Aorta (tissue), 5 donors: ENCODE measurements at regions not wholly inside any gene's neighbourhood (a gene's known extent, or its start where the extent isn't known, plus 50 kb on each side); places are given as distances from the start of the nearest gene placed in this dataset.
A peak's percentile ranks its signal among the peaks of the same experiment; 100 is the strongest.

Experiments
- ATAC-seq: fragments of 200-7000 bp; cut with Tn5 transposase; one replicate; pipeline ENCODE4 v1.9.1; 2022; ENCODE audit warnings: moderate library complexity; ENCODE audit not compliant: low FRiP score
- DNase-seq, 2 donors: peaks; one replicate each; pipeline ENCODE4 v3.0.0-alpha.2; 2020
- H3K27ac ChIP-seq, 2 donors: one replicate each; pipeline ENCODE4 v1.5.1; 2013; ENCODE audit warnings: low read length in 2 of 2, mild to moderate bottlenecking in 2 of 2, moderate library complexity in 2 of 2, control low read depth in 1 of 2, inconsistent platforms in 1 of 2, low read depth in 1 of 2
- H3K27me3 ChIP-seq, 2 donors: one replicate each; pipeline ENCODE4 v1.6.1; 2013; ENCODE audit warnings: control low read depth in 1 of 2, low read length in 1 of 2, mild to moderate bottlenecking in 1 of 2, moderate library complexity in 1 of 2; ENCODE audit not compliant: insufficient read depth in 2 of 2, control insufficient read depth in 1 of 2
- H3K36me3 ChIP-seq, 2 donors: one replicate each; pipeline ENCODE4 v1.6.1; 2013; ENCODE audit warnings: control low read depth in 1 of 2, low read length in 1 of 2, mild to moderate bottlenecking in 1 of 2; ENCODE audit not compliant: insufficient read depth in 2 of 2, control insufficient read depth in 1 of 2
- H3K4me1 ChIP-seq, 2 donors: one replicate each; pipeline ENCODE4 v1.6.1; 2013; ENCODE audit warnings: low read length in 2 of 2, control low read depth in 1 of 2, mild to moderate bottlenecking in 1 of 2, moderate library complexity in 1 of 2; ENCODE audit not compliant: insufficient read depth in 2 of 2, control insufficient read depth in 1 of 2
- H3K4me3 ChIP-seq, 2 donors: one replicate each; pipeline ENCODE4 v1.5.1; 2013; ENCODE audit warnings: low read length in 2 of 2, control low read depth in 1 of 2, mild to moderate bottlenecking in 1 of 2
- H3K9me3 ChIP-seq: one replicate; pipeline ENCODE4 v1.6.1; 2013; ENCODE audit warnings: mild to moderate bottlenecking, low read length; ENCODE audit not compliant: control insufficient read depth
- WGBS, 2 donors: extraction: QIAGEN DNeasy Blood & Tissue Kit; methylation state at CpG; one replicate each; pipeline ENCODE4 v1.1.7; 2013; 5-methylcytosine and 5-hydroxymethylcytosine counted together
- intact Hi-C, 2 donors: fragments of 100-400 bp; cut with DNase I; formaldehyde crosslinking; loops; one replicate each; pipeline versions ENCODE4 v1.14.2 to v1.15.0; 2022
- donor health status: healthy with polysubstance abuse.
- donor health status: Bipolar disorder and iron deficiency.
- donor health status: DM: no; HTN: no; CAD: no.
- donor health status: DM: no; HTN: no; CAD: no.
- donor health status: DM: yes; HTN: yes; CAD: no.

DNA sequence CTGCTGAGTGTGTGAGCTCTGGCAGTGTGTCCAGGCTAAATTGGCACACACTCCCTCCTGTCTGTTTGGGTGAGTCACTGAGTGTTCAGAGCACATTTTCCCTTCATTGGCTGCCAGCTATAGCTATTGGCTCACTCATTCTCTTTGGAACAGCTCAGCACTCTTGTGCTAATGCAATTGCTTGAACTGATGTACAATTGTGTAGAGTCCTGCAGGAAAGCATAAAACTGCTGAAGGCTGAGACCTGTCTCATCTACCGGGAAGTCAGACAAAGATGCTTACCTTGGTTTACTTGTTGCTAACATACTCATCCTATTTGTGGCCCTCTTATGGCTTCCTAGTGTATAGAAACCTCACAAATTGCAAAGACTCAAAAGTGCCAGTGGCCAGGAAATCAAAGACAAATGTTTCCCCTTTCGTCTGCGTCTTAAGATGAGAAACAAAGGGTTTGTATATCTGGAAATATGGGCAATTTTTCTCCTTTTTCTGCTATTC, 351.0 kb downstream of the BCKDHB start:
- peaks cover 0 to 2% of the 10 kb centered on the region in 2 donors for H3K36me3 ChIP-seq
- peaks cover 2 to 4% of the 10 kb centered on the region in 2 donors for H3K4me1 ChIP-seq
- DNase-seq (peak; percentile 78 to 80), ATAC-seq (peak; percentile 92)
- H3K9me3 ChIP-seq, result no peaks in the 10 kb centered on the region
- no peak overlapping the region for H3K4me3 ChIP-seq
- no peak overlapping the region for H3K27ac ChIP-seq
- intact Hi-C loops, result no loop called here
- no peaks in the 10 kb centered on the region for H3K27me3 ChIP-seq
- 2 to 11% methylated on average over 3 of the region's 3 CpGs for WGBS, 2 donors

DNA sequence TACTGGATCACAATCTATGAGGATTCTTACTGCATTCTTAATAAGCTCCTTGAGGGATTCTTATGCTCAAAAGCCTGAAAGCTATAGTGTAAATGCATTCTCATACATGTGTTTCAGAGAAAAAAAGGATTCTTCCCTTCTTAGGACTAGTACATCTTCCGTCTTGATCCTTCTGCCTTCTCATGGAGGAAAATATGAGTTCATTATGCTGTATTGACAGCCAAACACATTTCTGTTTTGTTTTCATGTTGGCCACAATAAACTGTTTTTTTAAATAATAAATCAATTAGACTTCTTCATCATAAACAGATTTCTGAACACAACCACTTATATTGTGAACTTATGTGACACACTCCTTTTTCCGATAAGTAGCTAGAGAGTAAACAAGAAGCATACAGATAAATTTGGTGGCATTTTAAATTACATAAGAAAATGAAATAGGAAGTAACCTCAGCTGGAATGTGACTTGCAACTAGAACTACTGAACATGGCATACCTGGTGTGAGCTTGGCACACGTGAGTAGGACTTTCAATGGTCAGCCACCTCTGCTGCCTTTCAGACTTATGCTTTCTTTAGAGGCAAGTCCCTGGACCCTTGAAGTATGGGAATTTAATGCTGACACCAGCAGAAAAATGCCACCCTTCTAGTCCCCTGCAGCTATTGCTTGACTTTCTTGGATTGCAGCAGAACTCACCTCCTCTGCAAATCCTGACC, 350.4 kb downstream of the BCKDHB start:
- Histone ChIP-seq H3K9me3 (no peaks in the 10 kb centered on the region), H3K36me3 (peaks cover 0 to 2% of the 10 kb centered on the region in 2 donors), H3K27ac (no peak overlapping the region), H3K4me1 (peaks cover 2 to 4% of the 10 kb centered on the region in 2 donors), H3K27me3 (no peaks in the 10 kb centered on the region), H3K4me3 (no peak overlapping the region)
- DNase-seq (no peak), ATAC-seq (no peak)
- intact Hi-C loops, result no loop called here
- 70 to 71% methylated on average over 3 of the region's 3 CpGs for WGBS, 2 donors

DNA sequence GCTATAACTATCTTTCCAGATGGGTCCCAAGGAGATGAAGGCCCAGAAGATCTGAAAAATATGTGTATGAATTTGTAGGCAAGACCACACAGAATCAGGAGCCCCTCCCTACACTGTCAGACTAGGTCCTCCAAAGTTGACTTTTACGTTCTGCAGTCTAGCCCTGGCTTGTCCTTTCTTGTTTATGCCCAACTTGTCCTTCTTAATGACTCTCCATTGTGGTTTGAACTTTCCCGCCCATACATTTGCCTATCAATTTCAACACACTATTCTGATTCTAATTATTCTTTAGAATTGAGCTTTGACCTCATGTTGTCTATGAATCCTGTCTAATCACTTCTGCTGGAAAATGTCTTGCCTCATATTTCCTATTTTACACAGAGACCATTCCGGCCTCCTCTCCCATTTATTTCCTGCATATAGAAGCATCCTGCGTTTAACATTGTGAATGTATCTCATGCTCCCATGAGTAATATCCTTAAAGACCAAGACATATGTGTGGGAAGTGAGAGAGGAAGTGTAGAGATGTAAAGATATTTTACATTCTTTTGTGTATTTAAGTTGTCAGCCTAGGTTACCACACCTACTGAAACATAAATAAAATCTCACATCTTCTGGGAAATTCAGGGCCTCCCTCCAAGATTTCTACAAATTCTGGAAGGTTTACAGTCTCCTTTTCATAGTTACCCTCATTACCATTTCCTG, 348.3 kb downstream of the BCKDHB start:
- 94 to 96% methylated on average over 4 of the region's 4 CpGs for WGBS, 2 donors
- intact Hi-C loops, result no loop called here
- Histone ChIP-seq H3K4me1 (peaks cover 2 to 4% of the 10 kb centered on the region in 2 donors), H3K36me3 (peaks cover 0 to 2% of the 10 kb centered on the region in 2 donors), H3K27ac (no peak overlapping the region), H3K9me3 (no peaks in the 10 kb centered on the region), H3K27me3 (no peaks in the 10 kb centered on the region), H3K4me3 (no peak overlapping the region)
- no peak for ATAC-seq
- DNase-seq, result no peak

GRCh38 chr6:80454197-80454596, 347.7 kb downstream of the BCKDHB start:
- Histone ChIP-seq H3K4me3 (no peak overlapping the region), H3K9me3 (no peaks in the 10 kb centered on the region), H3K27ac (no peak overlapping the region), H3K36me3 (peaks cover 0 to 2% of the 10 kb centered on the region in 2 donors), H3K4me1 (peaks cover 2 to 4% of the 10 kb centered on the region in 2 donors), H3K27me3 (no peaks in the 10 kb centered on the region)
- ATAC-seq (no peak), DNase-seq (no peak)
- intact Hi-C loops, result no loop called here
- WGBS, 2 donors, result 17 to 21% methylated on average over 1 of the region's 1 CpG

GRCh38 chr6:80449726-80450125, 343.3 kb downstream of the BCKDHB start:
- H3K36me3 ChIP-seq, result peaks cover 0 to 4% of the 10 kb centered on the region in 2 donors
- ATAC-seq (no peak), DNase-seq (no peak)
- H3K4me3 ChIP-seq, result no peak overlapping the region
- intact Hi-C loops, result no loop called here
- no peaks in the 10 kb centered on the region for H3K27me3 ChIP-seq
- WGBS, 2 donors, result 4 to 7% methylated on average over 1 of the region's 1 CpG
- H3K27ac ChIP-seq, result no peak overlapping the region
- H3K4me1 ChIP-seq, result no peaks in the 10 kb centered on the region
- peaks cover 3% of the 10 kb centered on the region for H3K9me3 ChIP-seq

DNA sequence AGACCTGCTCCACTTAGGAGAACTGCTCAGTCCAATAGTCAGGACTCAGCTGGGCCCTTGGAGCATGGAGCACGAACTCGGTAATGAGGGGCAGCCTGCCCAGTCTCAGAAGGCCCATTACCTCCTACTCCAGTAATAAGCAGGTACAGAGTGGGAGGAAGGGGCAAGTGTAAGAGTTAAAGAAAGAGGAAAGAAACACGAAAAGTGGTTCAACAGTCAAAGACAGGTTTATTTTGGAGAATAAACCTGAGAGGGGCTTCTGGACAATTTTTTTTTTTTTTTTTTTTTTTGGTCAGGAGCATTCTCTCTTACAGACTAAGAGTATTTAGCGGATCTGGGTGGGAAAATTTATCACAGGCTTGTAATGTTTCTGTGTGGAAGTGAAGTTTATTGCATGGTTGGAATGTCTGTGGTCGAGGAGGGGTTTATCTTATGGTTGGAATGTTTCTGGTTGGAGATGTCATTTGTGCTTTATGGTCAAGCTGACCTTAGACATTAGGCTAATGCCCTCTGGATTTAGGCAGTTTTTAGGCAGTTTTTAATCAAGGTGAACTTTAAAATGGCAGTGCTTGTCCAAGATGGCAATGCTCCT, 340.1 kb downstream of the BCKDHB start:
- no peak overlapping the region for H3K27ac ChIP-seq
- H3K4me1 ChIP-seq, result no peaks in the 10 kb centered on the region
- DNase-seq (no peak), ATAC-seq (no peak)
- 93 to 96% methylated on average over 5 of the region's 5 CpGs for WGBS, 2 donors
- intact Hi-C loops, result no loop called here
- H3K4me3 ChIP-seq, result no peak overlapping the region
- H3K36me3 ChIP-seq, result peaks cover 0 to 1% of the 10 kb centered on the region in 2 donors
- peaks cover 3% of the 10 kb centered on the region for H3K9me3 ChIP-seq
- H3K27me3 ChIP-seq, result no peaks in the 10 kb centered on the region

DNA sequence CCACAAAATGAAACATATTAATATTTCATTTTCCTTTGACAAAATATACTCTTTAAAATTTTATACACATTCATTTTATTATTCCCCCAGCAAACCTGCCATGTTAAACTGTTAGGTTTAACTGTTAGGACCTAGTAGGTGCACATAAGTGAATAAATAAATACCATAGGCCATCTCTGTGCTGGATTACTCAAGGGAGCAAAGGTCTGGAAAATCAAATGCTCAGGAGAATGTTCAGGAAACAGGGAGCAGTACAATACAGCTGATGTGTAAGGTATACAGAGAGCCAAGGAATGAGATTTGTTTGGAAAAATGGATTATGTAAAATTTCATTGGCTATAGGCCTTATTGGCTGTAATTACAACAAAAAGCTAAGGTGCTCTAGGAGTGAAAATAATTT, 339.3 kb downstream of the BCKDHB start:
- DNase-seq, result no peak
- Histone ChIP-seq H3K9me3 (peaks cover 3% of the 10 kb centered on the region), H3K4me1 (no peaks in the 10 kb centered on the region), H3K4me3 (no peak overlapping the region), H3K27ac (no peak overlapping the region), H3K36me3 (peaks cover 0 to 1% of the 10 kb centered on the region in 2 donors), H3K27me3 (no peaks in the 10 kb centered on the region)
- intact Hi-C loops, result no loop called here
- ATAC-seq, result no peak

GRCh38 chr6:80442366-80442765, 335.9 kb downstream of the BCKDHB start:
- intact Hi-C loops, result no loop called here
- H3K27ac ChIP-seq, result no peak overlapping the region
- peaks cover 3% of the 10 kb centered on the region for H3K9me3 ChIP-seq
- H3K36me3 ChIP-seq, result peaks cover 0 to 1% of the 10 kb centered on the region in 2 donors
- no peak overlapping the region for H3K4me3 ChIP-seq
- no peaks in the 10 kb centered on the region for H3K4me1 ChIP-seq
- no peak for ATAC-seq
- DNase-seq, result no peak
- H3K27me3 ChIP-seq, result no peaks in the 10 kb centered on the region

DNA sequence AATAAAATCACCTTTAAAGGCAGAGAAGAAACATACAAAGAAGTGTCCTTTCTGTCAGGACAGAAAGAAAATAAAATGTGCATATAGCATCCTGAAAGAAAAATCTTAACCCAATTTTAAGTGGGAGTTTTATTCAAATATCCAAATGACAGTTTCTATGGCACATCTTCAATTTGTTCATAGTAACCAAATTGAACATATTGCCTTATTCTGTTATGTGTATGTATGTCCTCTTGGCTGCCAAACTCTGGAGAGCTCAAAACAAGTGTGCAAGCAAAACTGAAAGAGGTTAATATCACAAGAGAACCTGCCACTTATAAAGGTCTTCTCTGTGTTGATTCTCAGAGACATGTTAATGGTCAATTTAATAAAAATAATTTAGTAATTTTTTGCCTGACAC, 334.7 kb downstream of the BCKDHB start:
- Histone ChIP-seq H3K36me3 (no peaks in the 10 kb centered on the region), H3K27me3 (no peaks in the 10 kb centered on the region), H3K4me3 (no peak overlapping the region), H3K4me1 (no peaks in the 10 kb centered on the region), H3K27ac (no peak overlapping the region), H3K9me3 (peaks cover under 1% of the 10 kb centered on the region)
- ATAC-seq (no peak), DNase-seq (no peak)
- intact Hi-C loops, result no loop called here
